ENCODE measurements at regions not wholly inside any gene's neighbourhood (a gene's known extent, or its start where the extent isn't known, plus 50 kb on each side); places are given as distances from the start of the nearest gene placed in this dataset.
"Not testable (repeated sequence)": the region's sequence is repeated elsewhere in the genome, so short reads cannot be mapped to it uniquely, and the experiment has no call there.

DNA sequence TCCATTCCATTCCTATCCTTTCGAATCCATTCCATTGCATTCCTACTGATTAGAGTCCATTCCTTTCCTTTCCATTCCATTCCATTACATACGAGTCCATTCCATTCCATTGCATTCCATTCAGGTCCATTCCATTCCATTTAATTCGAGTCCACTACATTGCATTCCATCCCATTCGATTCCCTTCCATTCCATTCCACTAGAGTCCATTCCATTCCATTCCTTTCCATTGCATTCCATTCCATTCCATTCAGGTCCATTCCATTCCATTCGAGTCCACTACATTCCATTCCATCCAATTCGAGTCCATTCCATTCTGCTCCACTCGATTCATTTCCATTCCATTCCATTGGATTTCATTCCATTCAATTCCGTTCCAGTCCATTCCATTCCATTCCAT is 1133.6 kb downstream of the RPIA start:
- H3K27me3 Mint-ChIP-seq = no peaks in the 10 kb centered on the region
- no peaks in the 10 kb centered on the region for H3K4me1 Mint-ChIP-seq (ENCODE audit: low read depth)
- no peak for DNase-seq (ENCODE audit: low spot score, unreplicated experiment)
- H3K27ac Mint-ChIP-seq = no peak overlapping the region
- H3K4me3 Mint-ChIP-seq (ENCODE audit: low read depth) = no peak overlapping the region
- H3K9me3 Mint-ChIP-seq (ENCODE audit: low read depth) = no peaks in the 10 kb centered on the region
- H3K36me3 Mint-ChIP-seq (ENCODE audit: insufficient read depth) = peaks cover 35% of the 10 kb centered on the region
- no peak for TF ChIP-seq CTCF (IDR thresholded peaks at IDR 0.05; ENCODE audit: unreplicated experiment)

GRCh38 chr2:89826741-89827140 is 1135.3 kb downstream of the RPIA start:
- H3K27me3 Mint-ChIP-seq; H3K27ac Mint-ChIP-seq; H3K4me3 Mint-ChIP-seq (ENCODE audit: low read depth); DNase-seq (ENCODE audit: low spot score, unreplicated experiment); H3K4me1 Mint-ChIP-seq (ENCODE audit: low read depth); H3K9me3 Mint-ChIP-seq (ENCODE audit: low read depth): not testable (repeated sequence)
- peaks cover 26% of the 10 kb centered on the region for H3K36me3 Mint-ChIP-seq (ENCODE audit: insufficient read depth)

GRCh38 chr2:89827829-89828228 is 1136.4 kb downstream of the RPIA start:
- H3K9me3 Mint-ChIP-seq (ENCODE audit: low read depth); H3K27me3 Mint-ChIP-seq; H3K4me3 Mint-ChIP-seq (ENCODE audit: low read depth); H3K4me1 Mint-ChIP-seq (ENCODE audit: low read depth); H3K27ac Mint-ChIP-seq; DNase-seq (ENCODE audit: low spot score, unreplicated experiment): not testable (repeated sequence)
- H3K36me3 Mint-ChIP-seq (ENCODE audit: insufficient read depth) = peaks cover 22% of the 10 kb centered on the region

- peaks cover 22% of the 10 kb centered on the region for H3K36me3 Mint-ChIP-seq (ENCODE audit: insufficient read depth)
- H3K4me3 Mint-ChIP-seq (ENCODE audit: low read depth); H3K4me1 Mint-ChIP-seq (ENCODE audit: low read depth); H3K27ac Mint-ChIP-seq; H3K27me3 Mint-ChIP-seq; DNase-seq (ENCODE audit: low spot score, unreplicated experiment); H3K9me3 Mint-ChIP-seq (ENCODE audit: low read depth): not testable (repeated sequence)
Observed at GRCh38 chr2:89828416-89828815, 1136.9 kb downstream of the RPIA start.

DNA sequence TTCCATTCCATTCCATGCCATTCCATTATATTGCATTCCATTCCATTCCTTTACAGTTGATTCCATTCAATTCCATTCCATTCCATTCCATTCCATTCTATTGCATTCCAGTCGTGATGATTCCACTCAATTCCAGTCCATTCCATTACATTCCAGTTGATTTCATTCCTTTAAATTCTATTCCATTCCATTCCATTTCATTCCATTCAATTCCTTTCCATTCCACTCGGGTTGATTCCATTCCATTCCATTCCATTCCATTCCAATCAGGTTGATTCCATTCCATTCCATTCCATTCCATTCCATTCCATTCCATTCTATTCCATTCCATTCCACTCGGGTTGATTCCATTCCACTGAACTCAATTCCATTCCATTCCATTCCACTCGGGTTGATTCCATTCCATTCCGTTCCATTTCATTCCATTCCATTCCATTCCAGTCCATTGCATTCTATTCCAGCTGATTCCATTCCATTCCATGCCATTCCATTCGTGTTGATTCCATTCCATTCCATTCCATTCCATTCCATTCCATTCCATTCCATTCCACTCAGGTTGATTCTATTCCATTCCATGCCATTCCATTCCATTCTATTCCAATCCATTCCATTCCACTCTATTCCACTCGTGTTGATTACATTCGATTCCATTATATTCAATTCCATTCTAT is 1137.6 kb downstream of the RPIA start:
- not testable (repeated sequence) for H3K4me1 Mint-ChIP-seq (ENCODE audit: low read depth); H3K27me3 Mint-ChIP-seq; H3K27ac Mint-ChIP-seq; H3K4me3 Mint-ChIP-seq (ENCODE audit: low read depth); DNase-seq (ENCODE audit: low spot score, unreplicated experiment); H3K9me3 Mint-ChIP-seq (ENCODE audit: low read depth)
- peaks cover 18% of the 10 kb centered on the region for H3K36me3 Mint-ChIP-seq (ENCODE audit: insufficient read depth)

GRCh38 chr2:89829828-89830227 is 1138.4 kb downstream of the RPIA start:
- TF ChIP-seq CTCF (IDR thresholded peaks at IDR 0.05; ENCODE audit: unreplicated experiment) = no peak
- Mint-ChIP-seq H3K4me3 (ENCODE audit: low read depth) (no peak overlapping the region), H3K36me3 (ENCODE audit: insufficient read depth) (peaks cover 18% of the 10 kb centered on the region), H3K4me1 (ENCODE audit: low read depth) (no peaks in the 10 kb centered on the region), H3K27me3 (no peaks in the 10 kb centered on the region), H3K27ac (no peak overlapping the region), H3K9me3 (ENCODE audit: low read depth) (no peaks in the 10 kb centered on the region)
- no peak for DNase-seq (ENCODE audit: low spot score, unreplicated experiment)

GRCh38 chr2:89830341-89831218 is 1139.1 kb downstream of the RPIA start:
- H3K4me3 Mint-ChIP-seq (ENCODE audit: low read depth); H3K27ac Mint-ChIP-seq; DNase-seq (ENCODE audit: low spot score, unreplicated experiment); H3K9me3 Mint-ChIP-seq (ENCODE audit: low read depth); H3K4me1 Mint-ChIP-seq (ENCODE audit: low read depth); H3K27me3 Mint-ChIP-seq: not testable (repeated sequence)
- H3K36me3 Mint-ChIP-seq (ENCODE audit: insufficient read depth) = peaks cover 18% of the 10 kb centered on the region
